K562 (cell line): ENCODE measurements at regions not wholly inside any gene's neighbourhood (a gene's known extent, or its start where the extent isn't known, plus 50 kb on each side); places are given as distances from the start of the nearest gene placed in this dataset.

ENCODE experiments used
- ATF7 ChIP-seq: fragments of 450-650 bp; IDR thresholded peaks from 2 replicates; pipeline ENCODE4 v1.7.1; 2014; ENCODE audit warnings: mild to moderate bottlenecking, moderate library complexity
- E2F4 ChIP-seq: sonication (generic); formaldehyde crosslinking; IDR thresholded peaks from 2 replicates; pipeline ENCODE4 v1.8.0; 2022; ENCODE audit warnings: mild to moderate bottlenecking, low read depth, missing genetic modification reagents
- ELK3 ChIP-seq: fragments of 450-650 bp; formaldehyde crosslinking; IDR thresholded peaks from 2 replicates; pipeline ENCODE4 v1.4.0; 2020; ENCODE audit warnings: mild to moderate bottlenecking
- HDAC3 ChIP-seq: fragments of 450-650 bp; IDR thresholded peaks from 2 replicates; pipeline ENCODE4 v1.6.1; 2018; ENCODE audit warnings: borderline replicate concordance, mild to moderate bottlenecking, moderate library complexity; ENCODE audit not compliant: partially characterized antibody
- HES1 ChIP-seq: fragments of 450-650 bp; IDR thresholded peaks from 2 replicates; pipeline ENCODE4 v1.6.1; 2016; ENCODE audit warnings: low read depth, mild to moderate bottlenecking, moderate library complexity
- MTF1 ChIP-seq: fragments of 250-450 bp; sonication (Bioruptor Pico); IDR thresholded peaks from 2 replicates; pipeline ENCODE4 v1.9.0; 2021; ENCODE audit warnings: moderate library complexity, mild to moderate bottlenecking, inconsistent platforms, borderline replicate concordance
- NONO ChIP-seq, 2 experiments: fragments of 200-400 bp in 1 of 2; fragments of 450-650 bp in 1 of 2; formaldehyde crosslinking in 1 of 2; IDR thresholded peaks; 2 replicates each; pipeline ENCODE4 v1.6.1; 2017; ENCODE audit warnings: low read depth in 2 of 2, mild to moderate bottlenecking in 2 of 2, moderate library complexity in 2 of 2, low read length in 1 of 2
- PKNOX1 ChIP-seq: fragments of 450-650 bp; IDR thresholded peaks from 2 replicates; pipeline ENCODE4 v1.6.1; 2016
- RBM15 ChIP-seq: fragments of 200-400 bp; formaldehyde crosslinking; IDR thresholded peaks from 2 replicates; pipeline ENCODE4 v1.6.1; 2018; ENCODE audit warnings: mild to moderate bottlenecking, low read length, moderate library complexity; ENCODE audit not compliant: insufficient read depth
- ZNF551 ChIP-seq: fragments of 250-450 bp; sonication (Bioruptor Pico); IDR thresholded peaks from 2 replicates; pipeline ENCODE4 v1.5.0; 2021; ENCODE audit warnings: mild to moderate bottlenecking, moderate library complexity

- TF ChIP-seq RBM15 (no peak), ZNF551 (CRISPR knock-in tag) (no peak), HDAC3 (no peak), E2F4 (no peak), HES1 (no peak), ATF7 (no peak), MTF1 (CRISPR knock-in tag) (no peak), ELK3 (CRISPR knock-in tag) (no peak), NONO (IDR thresholded peaks at IDR 0.05; ENCODE audit: low read depth in 2 of 2, low read length in 1 of 2) (no peak), PKNOX1 (no peak)
Observed at GRCh38 chr4:116386856-116387255, 698.5 kb downstream of the TRAM1L1 start (continued).
